K562 (cell line): ENCODE measurements at regions not wholly inside any gene's neighbourhood (a gene's known extent, or its start where the extent isn't known, plus 50 kb on each side); places are given as distances from the start of the nearest gene placed in this dataset.
"Not testable (repeated sequence)": the region's sequence is repeated elsewhere in the genome, so short reads cannot be mapped to it uniquely, and the experiment has no call there.

ENCODE experiments used
- ATAC-seq: fragments of 200-7000 bp; cut with Tn5 transposase; 3 replicates; pipeline ENCODE4 v1.9.1; 2020; ENCODE audit warnings: moderate library complexity
- BruUV-seq: library from RNA; stranded (reverse); fragments of 400-500 nt; replicated peaks from 2 replicates; lab custom pipeline; 2021; lab: Mats Ljungman, UMichigan
- CTCF ChIA-PET: fragments of 300-600 bp; formaldehyde crosslinking; extraction: SDS; loops from one replicate; lab custom pipeline; 2021; ENCODE audit warnings: low intra/inter-chr PET ratio; lab: Yijun Ruan, JAX
- POLR2A ChIA-PET: fragments of 300-600, 350-650 bp; sonication (Branson Sonifier 250); formaldehyde crosslinking; extraction: SDS; loops from one replicate; lab custom pipeline; 2021; ENCODE audit warnings: antibody characterized with exemption, inconsistent platforms; lab: Yijun Ruan, JAX
- DNase-seq, 4 experiments: peaks; one replicate each; pipeline versions ENCODE4 v3.0.0 to v3.0.0-alpha.2; 2011 to 2018; ENCODE audit warnings: low spot score in 3 of 4, mixed read lengths in 3 of 4; ENCODE audit errors: extremely low read depth in 1 of 4
- FAIRE-seq: peaks from 2 replicates; lab custom pipeline; 2011; peaks lifted over from hg19 to GRCh38; lab: Jason Lieb, UNC
- H2AFZ ChIP-seq: 2 replicates; pipeline ENCODE4 v1.6.0; 2011; ENCODE audit warnings: low read depth, low read length, control low read depth, inconsistent platforms
- H3K27ac ChIP-seq: fragments of 200-600 bp; 3 replicates; pipeline ENCODE4 v1.8.0; 2011; ENCODE audit warnings: low read depth, mild to moderate bottlenecking, control low read depth, inconsistent platforms, low read length, moderate library complexity, mixed read lengths; ENCODE audit errors: extremely low read depth
- H3K27me3 ChIP-seq, 2 experiments: fragments of 300-600 bp in 1 of 2; 2 replicates in 1 of 2; 3 replicates in 1 of 2; pipeline versions ENCODE4 v1.6.0 to v1.8.0; 2011; ENCODE audit warnings: inconsistent platforms in 2 of 2, low read length in 2 of 2, mild to moderate bottlenecking in 1 of 2, mixed read lengths in 1 of 2, moderate library complexity in 1 of 2; ENCODE audit not compliant: control insufficient read depth in 2 of 2, insufficient read depth in 2 of 2
- H3K36me3 ChIP-seq: fragments of 300-600 bp; 3 replicates; pipeline ENCODE4 v1.8.0; 2011; ENCODE audit warnings: mild to moderate bottlenecking, low read length, inconsistent platforms; ENCODE audit not compliant: control insufficient read depth, insufficient read depth
- H3K4me1 ChIP-seq, 2 experiments: fragments of 200-600 bp in 1 of 2; replicated peaks in 1 of 2; 2 replicates in 1 of 2; 3 replicates in 1 of 2; pipeline versions ENCODE4 v1.5.1 to v1.8.0; 2011; ENCODE audit warnings: inconsistent platforms in 2 of 2, low read length in 2 of 2, mild to moderate bottlenecking in 1 of 2, mixed read lengths in 1 of 2, moderate library complexity in 1 of 2; ENCODE audit not compliant: control insufficient read depth in 2 of 2, insufficient read depth in 2 of 2
- H3K4me2 ChIP-seq: 2 replicates; pipeline ENCODE4 v1.6.1; 2011; ENCODE audit warnings: low read length, control low read depth, inconsistent platforms, mixed read lengths; ENCODE audit not compliant: insufficient read depth
- H3K4me3 ChIP-seq: fragments of 200-600 bp; sonication (generic), shearing (Covaris generic); 2 replicates; pipeline ENCODE4 v1.5.1; 2016; ENCODE audit warnings: control low read depth, inconsistent platforms
- H3K79me2 ChIP-seq: fragments of 200-600 bp; 3 replicates; pipeline ENCODE4 v1.8.0; 2011; ENCODE audit warnings: low read length, inconsistent platforms; ENCODE audit not compliant: control insufficient read depth, insufficient read depth
- H3K9ac ChIP-seq, 2 experiments: 2 replicates each; pipeline versions ENCODE4 v1.6.0 to v1.6.1; 2011; ENCODE audit warnings: low read depth in 2 of 2, low read length in 2 of 2, control low read depth in 1 of 2, inconsistent platforms in 1 of 2, mild to moderate bottlenecking in 1 of 2, mixed read lengths in 1 of 2; ENCODE audit not compliant: insufficient read depth in 1 of 2
- H3K9me1 ChIP-seq: one replicate; pipeline ENCODE4 v1.6.0; 2011; ENCODE audit warnings: inconsistent platforms, mild to moderate bottlenecking, low read length, moderate library complexity; ENCODE audit not compliant: control insufficient read depth, insufficient read depth
- H3K9me3 ChIP-seq: replicated peaks from 2 replicates; pipeline ENCODE4 v1.5.1; 2011; ENCODE audit warnings: low read depth, low read length, inconsistent platforms; ENCODE audit not compliant: control insufficient read depth, insufficient read depth
- H4K20me1 ChIP-seq: replicated peaks from 2 replicates; pipeline ENCODE4 v1.6.1; 2011; ENCODE audit warnings: low read length, inconsistent platforms, mixed read lengths; ENCODE audit not compliant: control insufficient read depth, insufficient read depth
- CEBPB ChIP-seq: fragments of 450-650 bp; IDR thresholded peaks from 2 replicates; pipeline ENCODE4 v1.6.1; 2016; ENCODE audit warnings: missing genetic modification characterization, missing compliant biosample characterization
- CEBPG ChIP-seq, 3 experiments: fragments of 200-800 bp in 1 of 3; sonication (Bioruptor generic) in 1 of 3; sonication (generic) in 1 of 3; formaldehyde crosslinking in 1 of 3; IDR thresholded peaks in 2 of 3; conservative IDR thresholded peaks in 1 of 3; 2 replicates each; pipeline versions ENCODE4 v1.6.1 to v1.8.0; 2016 to 2022; ENCODE audit warnings: missing compliant biosample characterization in 2 of 3, missing genetic modification characterization in 2 of 3, mild to moderate bottlenecking in 1 of 3, missing genetic modification reagents in 1 of 3
- ETV5 ChIP-seq: sonication (generic); formaldehyde crosslinking; IDR thresholded peaks from 2 replicates; pipeline ENCODE4 v1.4.0; 2020; ENCODE audit warnings: low read depth, mild to moderate bottlenecking, missing genetic modification reagents
- MYC ChIP-seq, 2 experiments: fragments of 250-450 bp in 1 of 2; sonication (Bioruptor Pico) in 1 of 2; IDR thresholded peaks; 2 replicates each; pipeline versions ENCODE4 v1.5.1 to v1.6.1; 2012 to 2021; ENCODE audit warnings: low read depth in 2 of 2, borderline replicate concordance in 1 of 2, improper control_type of control experiment in 1 of 2, low read length in 1 of 2, mild to moderate bottlenecking in 1 of 2, moderate library complexity in 1 of 2
- TFAM ChIP-seq: fragments of 250-450 bp; sonication (Bioruptor Pico); conservative IDR thresholded peaks from 2 replicates; pipeline ENCODE4 v1.5.0; 2021; ENCODE audit warnings: mild to moderate bottlenecking, moderate library complexity
- WGBS: fragments of 100-300 bp; shearing (Covaris generic); methylation state at CpG from one replicate; pipeline ENCODE4 v1.1.6; 2016; ENCODE audit warnings: low coverage, mixed read lengths; ENCODE audit not compliant: insufficient coverage; ENCODE audit errors: missing lambda C conversion rate; 5-methylcytosine and 5-hydroxymethylcytosine counted together
- in situ Hi-C: fragments of 300-500 bp; cut with MboI; formaldehyde crosslinking; loops from 4 replicates; pipeline ENCODE4 v1.15.0; 2018; ENCODE audit warnings: inconsistent platforms, mixed read lengths
- intact Hi-C: fragments of 100-400 bp; cut with micrococcal nuclease; formaldehyde crosslinking; loops from 2 replicates; pipeline ENCODE4 v1.14.2; 2022
- TF ChIP-seq, protein P1 (sequence below), 2 experiments: fragments of 450-650 bp in 1 of 2; sonication (generic) in 1 of 2; formaldehyde crosslinking in 1 of 2; IDR thresholded peaks in 1 of 2; conservative IDR thresholded peaks in 1 of 2; 2 replicates each; pipeline versions ENCODE4 v1.6.1 to v1.8.1; 2016 to 2023; ENCODE audit warnings: mild to moderate bottlenecking in 2 of 2, moderate library complexity in 2 of 2, inconsistent platforms in 1 of 2, missing genetic modification reagents in 1 of 2
- TF ChIP-seq, protein P2 (sequence below): fragments of 250-450 bp; sonication (Bioruptor Pico); IDR thresholded peaks from 2 replicates; pipeline ENCODE4 v1.8.0; 2021; ENCODE audit warnings: moderate library complexity, mild to moderate bottlenecking, inconsistent platforms

DNA sequence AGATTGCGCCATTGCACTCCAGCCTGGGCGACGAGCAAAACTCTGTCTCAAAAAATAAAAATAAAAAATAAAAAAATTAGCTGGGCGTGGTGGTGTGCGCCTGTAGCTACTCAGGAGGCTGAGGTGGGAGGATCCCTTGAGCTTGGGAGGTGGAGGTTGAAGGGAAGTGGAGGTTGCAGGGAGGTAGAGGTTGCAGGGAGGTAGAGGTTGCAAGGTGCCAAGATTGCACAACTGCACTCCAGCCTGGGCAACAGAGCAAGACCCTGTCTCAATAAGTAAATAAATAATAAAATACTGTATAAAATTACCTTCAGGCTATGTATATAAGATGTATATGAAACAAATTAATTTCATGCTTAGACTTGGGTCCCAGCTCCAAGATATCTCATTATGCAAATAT lies 62.1 kb upstream of the FBXO28 start:
- TF ChIP-seq CEBPB (tag) (peak; percentile 59), CEBPG (tag; conservative IDR thresholded peaks at IDR 0.05 in 1 of 2, IDR thresholded peaks at IDR 0.05 in 1 of 2) (0 out of 4 replicates have a peak, but pooled peaks of 1 of the 2 experiments have one; percentile 19)
- not testable (repeated sequence) for TF ChIP-seq CEBPG (CRISPR knock-in tag; IDR thresholded peaks at IDR 0.05)
- TF ChIP-seq, all 486 proteins: peak for 2; not testable (repeated sequence) for 484
- in situ Hi-C loops = loop anchor here (10.0 kb wide), 1 partner anchor 497 kb away; no protein-coding TSS in a partner anchor
- H2AFZ ChIP-seq, H3K36me3 ChIP-seq, H3K9me3 ChIP-seq, H3K79me2 ChIP-seq, H4K20me1 ChIP-seq, H3K9me1 ChIP-seq, FAIRE-seq, H3K27ac ChIP-seq, H3K27me3 ChIP-seq, ATAC-seq, H3K4me3 ChIP-seq, DNase-seq, H3K4me1 ChIP-seq, BruUV-seq, H3K4me2 ChIP-seq, H3K9ac ChIP-seq: not testable (repeated sequence)
- 32% methylated on average over 5 of the region's 5 CpGs for WGBS
- intact Hi-C loops = loop anchor here (1.0 to 5.0 kb wide), 2 partner anchors 239 to 353 kb away; no protein-coding TSS in a partner anchor
- POLR2A ChIA-PET = interaction anchor here (1.0 to 2.3 kb wide), 5 partner anchors 10 to 55 kb away, joined by 4 to 12 read pairs (median 6); no protein-coding TSS in a partner anchor
- CTCF ChIA-PET = interaction anchor here (3.2 kb wide), 1 partner anchor 353 kb away, joined by 12 read pairs; no protein-coding TSS in a partner anchor

DNA sequence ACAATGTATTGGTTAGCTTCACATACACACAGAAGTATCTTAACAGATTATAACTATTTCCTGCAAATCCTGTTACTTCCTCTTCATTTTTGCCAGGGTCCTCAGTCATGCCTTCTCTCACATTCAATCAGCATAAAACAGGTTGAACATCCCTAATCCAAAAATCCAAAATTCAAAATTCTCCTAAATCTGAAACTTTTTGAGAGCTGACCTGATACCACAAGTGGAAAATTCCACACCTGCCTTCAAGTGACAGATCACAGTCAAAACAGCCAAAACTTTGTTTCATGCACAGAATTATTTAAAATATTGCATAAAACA lies 62.9 kb upstream of the FBXO28 start:
- Histone ChIP-seq H3K9ac (no peak overlapping the region), H3K4me1 (no peaks in the 10 kb centered on the region; a peak in 1 of 5 replicates), H4K20me1 (no peaks in the 10 kb centered on the region), H3K79me2 (no peaks in the 10 kb centered on the region), H3K4me2 (no peak overlapping the region), H3K27me3 (no peaks in the 10 kb centered on the region), H3K9me3 (0 out of 2 replicates have a peak, but pooled peaks cover 6% of the 10 kb centered on the region), H3K36me3 (no peaks in the 10 kb centered on the region), H2AFZ (no peak overlapping the region), H3K4me3 (no peak overlapping the region), H3K27ac (no peak overlapping the region), H3K9me1 (no peaks in the 10 kb centered on the region)
- DNase-seq (no peak), FAIRE-seq (no peak), ATAC-seq (no peak)
- no TSS peak for BruUV-seq
- TF ChIP-seq ETV5 = 0 out of 2 replicates have a peak, but pooled peaks have one; percentile 35
- no peak for TF ChIP-seq TFAM (CRISPR knock-in tag)
- TF ChIP-seq, protein P1, sequence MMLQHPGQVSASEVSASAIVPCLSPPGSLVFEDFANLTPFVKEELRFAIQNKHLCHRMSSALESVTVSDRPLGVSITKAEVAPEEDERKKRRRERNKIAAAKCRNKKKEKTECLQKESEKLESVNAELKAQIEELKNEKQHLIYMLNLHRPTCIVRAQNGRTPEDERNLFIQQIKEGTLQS (IDR thresholded peaks at IDR 0.05) = no peak
- TF ChIP-seq, protein P1 (CRISPR knock-in tag; conservative IDR thresholded peaks at IDR 0.05) = no peak
- TF ChIP-seq, protein P2, sequence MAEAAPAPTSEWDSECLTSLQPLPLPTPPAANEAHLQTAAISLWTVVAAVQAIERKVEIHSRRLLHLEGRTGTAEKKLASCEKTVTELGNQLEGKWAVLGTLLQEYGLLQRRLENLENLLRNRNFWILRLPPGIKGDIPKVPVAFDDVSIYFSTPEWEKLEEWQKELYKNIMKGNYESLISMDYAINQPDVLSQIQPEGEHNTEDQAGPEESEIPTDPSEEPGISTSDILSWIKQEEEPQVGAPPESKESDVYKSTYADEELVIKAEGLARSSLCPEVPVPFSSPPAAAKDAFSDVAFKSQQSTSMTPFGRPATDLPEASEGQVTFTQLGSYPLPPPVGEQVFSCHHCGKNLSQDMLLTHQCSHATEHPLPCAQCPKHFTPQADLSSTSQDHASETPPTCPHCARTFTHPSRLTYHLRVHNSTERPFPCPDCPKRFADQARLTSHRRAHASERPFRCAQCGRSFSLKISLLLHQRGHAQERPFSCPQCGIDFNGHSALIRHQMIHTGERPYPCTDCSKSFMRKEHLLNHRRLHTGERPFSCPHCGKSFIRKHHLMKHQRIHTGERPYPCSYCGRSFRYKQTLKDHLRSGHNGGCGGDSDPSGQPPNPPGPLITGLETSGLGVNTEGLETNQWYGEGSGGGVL = no peak
- 0 out of 2 replicates have a peak, but pooled peaks have one; percentile 7 for TF ChIP-seq MYC (IDR thresholded peaks at IDR 0.05; ENCODE audit: low read depth, low read length)
- TF ChIP-seq MYC (CRISPR knock-in tag; IDR thresholded peaks at IDR 0.05; ENCODE audit: borderline replicate concordance, low read depth) = no peak
- intact Hi-C loops (loop anchor here (1.0 to 5.0 kb wide), 2 partner anchors 239 to 353 kb away; no protein-coding TSS in a partner anchor), in situ Hi-C loops (loop anchor here (10.0 kb wide), 1 partner anchor 496 kb away; no protein-coding TSS in a partner anchor)
- POLR2A ChIA-PET = interaction anchor here (0.6 to 2.3 kb wide), 8 partner anchors 10 to 282 kb away, joined by 3 to 12 read pairs (median 4); no protein-coding TSS in a partner anchor
- CTCF ChIA-PET = interaction anchor here (0.7 to 3.2 kb wide), 4 partner anchors 240 to 1208 kb away, joined by 3 to 13 read pairs (median 10); no protein-coding TSS in a partner anchor
